ENCODE measurements at regions not wholly inside any gene's neighbourhood (a gene's known extent, or its start where the extent isn't known, plus 50 kb on each side); places are given as distances from the start of the nearest gene placed in this dataset.

DNA sequence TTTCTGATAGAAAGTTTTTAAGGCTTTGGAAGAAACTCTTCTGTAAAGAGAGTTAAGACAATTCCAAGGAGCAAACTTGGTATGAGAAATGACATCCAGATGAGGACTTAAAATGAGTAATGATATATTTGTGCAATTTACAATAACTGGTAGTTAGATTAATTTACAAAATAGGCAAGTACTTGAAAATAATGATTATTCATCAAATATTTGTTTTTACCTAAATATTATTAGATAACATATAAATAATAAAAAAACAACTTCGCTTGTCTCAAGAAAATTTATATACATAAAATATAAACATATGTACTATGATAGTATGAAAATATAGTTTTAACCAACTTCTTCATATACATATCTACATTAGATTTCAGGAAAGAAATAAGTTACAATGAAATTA, 478.5 kb downstream of the TRIB2 start:
- TF ChIP-seq CEBPB (IDR thresholded peaks at IDR 0.05) (no peak), CHD2 (IDR thresholded peaks at IDR 0.05; ENCODE audit: low read length, partially characterized antibody) (no peak), HDAC2 (IDR thresholded peaks at IDR 0.05) (no peak), KDM5A (IDR thresholded peaks at IDR 0.05) (no peak), CBX8 (IDR thresholded peaks at IDR 0.05) (no peak), PHF8 (IDR thresholded peaks at IDR 0.05; ENCODE audit: borderline replicate concordance, low read depth) (no peak), BCL3 (IDR thresholded peaks at IDR 0.05) (no peak)
- TF ChIP-seq, protein P1, sequence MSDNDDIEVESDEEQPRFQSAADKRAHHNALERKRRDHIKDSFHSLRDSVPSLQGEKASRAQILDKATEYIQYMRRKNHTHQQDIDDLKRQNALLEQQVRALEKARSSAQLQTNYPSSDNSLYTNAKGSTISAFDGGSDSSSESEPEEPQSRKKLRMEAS (IDR thresholded peaks at IDR 0.05) = no peak
- TF ChIP-seq, protein P2, sequence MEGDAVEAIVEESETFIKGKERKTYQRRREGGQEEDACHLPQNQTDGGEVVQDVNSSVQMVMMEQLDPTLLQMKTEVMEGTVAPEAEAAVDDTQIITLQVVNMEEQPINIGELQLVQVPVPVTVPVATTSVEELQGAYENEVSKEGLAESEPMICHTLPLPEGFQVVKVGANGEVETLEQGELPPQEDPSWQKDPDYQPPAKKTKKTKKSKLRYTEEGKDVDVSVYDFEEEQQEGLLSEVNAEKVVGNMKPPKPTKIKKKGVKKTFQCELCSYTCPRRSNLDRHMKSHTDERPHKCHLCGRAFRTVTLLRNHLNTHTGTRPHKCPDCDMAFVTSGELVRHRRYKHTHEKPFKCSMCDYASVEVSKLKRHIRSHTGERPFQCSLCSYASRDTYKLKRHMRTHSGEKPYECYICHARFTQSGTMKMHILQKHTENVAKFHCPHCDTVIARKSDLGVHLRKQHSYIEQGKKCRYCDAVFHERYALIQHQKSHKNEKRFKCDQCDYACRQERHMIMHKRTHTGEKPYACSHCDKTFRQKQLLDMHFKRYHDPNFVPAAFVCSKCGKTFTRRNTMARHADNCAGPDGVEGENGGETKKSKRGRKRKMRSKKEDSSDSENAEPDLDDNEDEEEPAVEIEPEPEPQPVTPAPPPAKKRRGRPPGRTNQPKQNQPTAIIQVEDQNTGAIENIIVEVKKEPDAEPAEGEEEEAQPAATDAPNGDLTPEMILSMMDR (IDR thresholded peaks at IDR 0.05) = no peak

Measured in A549 (cell line).